Hematopoietic multipotent progenitor cell treated with erythropoietin and hydrocortisone succinate and interleukin-3 and kit ligand, for 8 days (in vitro differentiated cells): ENCODE measurements at regions not wholly inside any gene's neighbourhood (a gene's known extent, or its start where the extent isn't known, plus 50 kb on each side); places are given as distances from the start of the nearest gene placed in this dataset.

Source experiments
- DNase-seq: peaks from one replicate; pipeline ENCODE4 v3.0.0-alpha.2; 2015

GRCh38 chr5:10009802-10010201 lies 239.9 kb downstream of the ATPSCKMT start:
- DNase-seq, result no peak

- no peak for DNase-seq
Observed at GRCh38 chr5:9987101-9987500, 262.6 kb downstream of the ATPSCKMT start.

DNA sequence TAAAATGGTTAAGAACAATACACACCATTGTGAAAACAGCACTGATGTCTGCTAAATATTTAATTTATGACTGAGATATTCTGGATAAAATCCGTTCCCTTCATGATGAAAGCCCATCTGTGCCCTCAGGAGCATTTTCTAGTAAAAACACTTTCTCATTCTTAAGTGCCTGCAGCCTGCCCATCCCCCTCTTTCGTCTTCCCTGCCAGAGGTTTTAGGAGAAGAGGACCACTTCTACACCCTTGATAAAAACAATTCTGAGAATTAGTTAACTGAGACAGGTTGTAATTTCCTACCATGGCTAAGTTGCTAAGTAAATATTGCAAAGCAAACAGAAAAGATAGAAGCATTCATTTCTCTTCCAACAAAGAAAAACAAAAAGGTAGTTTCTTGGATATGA lies 272.6 kb downstream of the ATPSCKMT start:
- no peak for DNase-seq

DNA sequence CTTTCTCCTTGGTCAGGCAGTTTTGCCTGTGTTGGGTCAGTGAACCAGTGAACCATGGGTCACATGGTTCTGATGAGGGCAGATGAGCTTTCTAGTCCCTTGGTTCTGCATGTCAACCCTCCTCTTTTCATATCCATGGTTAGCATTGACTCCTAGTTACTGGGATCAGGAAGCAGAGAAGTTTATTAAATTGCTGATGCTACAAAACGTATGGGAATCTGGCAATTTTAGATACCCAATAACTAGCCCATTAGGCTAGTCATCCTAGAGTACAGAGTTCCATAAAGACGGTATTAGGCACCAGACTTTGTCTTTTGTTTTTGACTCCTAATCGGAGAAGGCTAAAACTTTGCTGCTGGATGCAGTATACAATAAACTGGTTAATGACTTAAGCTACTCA lies 273.1 kb downstream of the ATPSCKMT start:
- no peak for DNase-seq

DNA sequence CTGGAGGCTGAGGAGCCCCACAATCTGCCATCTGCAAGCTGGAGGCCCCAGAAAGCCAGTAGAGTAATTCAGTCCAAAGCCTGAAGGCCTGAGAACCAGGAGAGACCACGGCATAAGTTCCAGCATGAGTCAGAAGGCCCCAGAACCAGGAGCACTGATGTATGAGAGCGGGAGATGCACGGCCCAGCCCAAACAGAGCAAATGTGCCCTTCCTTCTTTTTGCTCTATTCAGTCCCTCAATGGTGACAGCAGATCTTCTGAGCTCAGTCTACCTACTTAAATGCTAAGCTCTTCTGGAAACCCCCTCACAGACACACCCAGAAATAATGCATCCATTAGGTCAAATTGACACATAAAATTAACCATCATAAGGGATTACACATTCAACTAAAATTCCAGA lies 277.6 kb downstream of the ATPSCKMT start:
- DNase-seq, result no peak

DNA sequence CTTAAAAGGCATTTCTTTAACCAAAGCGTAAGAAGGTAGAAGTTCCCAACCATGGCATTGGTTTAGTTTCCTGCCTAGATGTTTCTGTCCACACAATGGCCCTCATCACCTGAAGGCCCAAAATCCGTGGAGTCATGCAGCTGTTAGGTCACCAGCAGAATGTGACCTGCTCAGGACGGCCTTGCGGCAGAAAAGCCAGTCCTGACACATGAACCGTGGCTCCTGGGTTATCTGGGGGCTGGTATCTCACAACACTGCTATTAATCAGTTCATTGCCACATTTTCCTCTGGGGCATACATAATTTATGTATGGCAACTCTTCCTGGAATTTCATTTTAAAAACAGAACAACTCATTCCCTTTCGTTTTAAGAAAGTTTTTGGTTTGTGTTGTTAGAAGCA lies 278.4 kb downstream of the ATPSCKMT start:
- no peak for DNase-seq

GRCh38 chr5:9958914-9959313 lies 290.8 kb downstream of the ATPSCKMT start:
- no peak for DNase-seq

- DNase-seq, result no peak
Observed at GRCh38 chr5:9957214-9957613, 292.5 kb downstream of the ATPSCKMT start.

GRCh38 chr5:9956725-9957124 lies 293.0 kb downstream of the ATPSCKMT start:
- DNase-seq, result no peak

- DNase-seq, result no peak
Observed at GRCh38 chr5:9955586-9955985, 294.1 kb downstream of the ATPSCKMT start.

- no peak for DNase-seq
Observed at GRCh38 chr5:9954869-9955268, 294.8 kb downstream of the ATPSCKMT start.

GRCh38 chr5:9953691-9954090 lies 296.0 kb downstream of the ATPSCKMT start:
- DNase-seq, result no peak

DNA sequence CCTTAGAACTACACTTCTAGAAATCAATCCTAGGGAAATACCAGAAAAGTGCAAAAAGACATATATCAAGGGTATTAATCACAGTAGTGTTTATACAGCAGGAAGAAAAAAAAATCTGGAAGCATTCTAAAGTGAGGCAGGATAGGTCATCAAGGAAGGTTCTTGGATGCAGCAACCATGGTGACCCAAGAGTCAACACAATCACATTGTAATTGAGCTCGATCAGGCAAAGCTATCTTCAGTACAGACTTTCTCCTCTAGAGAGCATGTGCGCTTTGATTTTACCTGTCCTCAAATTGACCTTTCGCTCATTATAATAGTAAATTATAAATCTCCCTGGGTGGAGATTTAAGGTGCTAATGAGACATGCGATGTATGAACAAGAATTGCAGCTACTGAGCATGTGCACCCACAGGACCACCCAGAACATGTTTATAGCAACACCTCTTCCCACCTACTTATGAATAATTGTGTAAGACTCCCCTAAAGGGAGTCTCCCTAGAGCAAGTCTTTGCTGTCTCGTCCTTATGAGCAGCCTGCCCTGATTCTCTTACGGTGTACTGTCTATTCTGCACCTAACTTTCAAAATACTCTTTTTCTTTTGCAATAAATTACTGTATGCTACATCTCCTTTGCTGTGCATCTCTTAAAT lies 297.7 kb downstream of the ATPSCKMT start:
- DNase-seq, result no peak

- DNase-seq, result no peak
Observed at GRCh38 chr5:9947944-9948343, 301.7 kb downstream of the ATPSCKMT start.

DNA sequence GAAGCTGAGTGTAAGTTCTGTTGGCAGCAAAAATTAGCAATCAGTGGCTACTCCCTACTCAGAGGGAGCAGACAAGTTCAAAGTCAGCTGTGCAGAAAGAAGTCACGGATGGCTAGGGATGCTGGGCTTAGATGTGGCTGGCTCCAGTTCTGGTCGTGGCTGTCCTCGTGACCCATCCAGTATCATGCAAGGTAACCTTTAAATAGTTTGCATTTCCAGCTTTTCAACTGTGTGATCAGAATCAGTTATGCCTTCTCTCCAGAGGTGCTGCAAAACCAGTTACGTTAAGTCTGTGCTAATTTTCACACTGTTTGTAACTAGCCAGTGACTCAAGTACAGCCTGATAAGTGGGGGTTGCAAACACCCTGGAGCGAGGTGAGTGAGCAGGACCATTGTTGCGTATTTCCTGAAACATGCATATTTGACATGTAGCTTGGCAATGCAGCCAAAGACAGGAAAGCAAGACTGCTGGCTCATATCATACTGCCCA lies 302.4 kb downstream of the ATPSCKMT start:
- no peak for DNase-seq

- DNase-seq, result no peak
Observed at GRCh38 chr5:9932770-9933169, 302.6 kb upstream of the TAS2R1 start.

GRCh38 chr5:9930156-9930555 lies 300.0 kb upstream of the TAS2R1 start:
- DNase-seq, result no peak

DNA sequence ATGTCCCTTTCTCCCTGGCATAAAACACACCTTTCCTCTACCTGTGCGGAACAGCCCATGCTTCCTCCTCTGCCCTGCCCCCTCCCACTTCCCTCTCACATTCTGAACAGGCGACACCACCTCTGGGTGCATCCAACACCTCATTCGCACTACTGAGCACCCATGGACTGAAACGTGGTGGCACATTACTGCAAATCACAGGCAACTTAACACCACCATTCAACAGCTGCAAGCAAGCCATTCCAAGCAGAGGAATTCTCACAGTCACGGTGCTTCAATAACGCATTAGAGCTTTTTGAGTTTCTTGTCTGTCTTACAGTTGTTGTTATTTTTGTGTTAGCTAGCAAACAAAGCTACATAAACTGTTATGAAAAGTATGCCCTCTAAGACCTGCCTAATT lies 298.2 kb upstream of the TAS2R1 start:
- DNase-seq, result no peak

GRCh38 chr5:9927521-9927997 lies 297.4 kb upstream of the TAS2R1 start:
- no peak for DNase-seq

DNA sequence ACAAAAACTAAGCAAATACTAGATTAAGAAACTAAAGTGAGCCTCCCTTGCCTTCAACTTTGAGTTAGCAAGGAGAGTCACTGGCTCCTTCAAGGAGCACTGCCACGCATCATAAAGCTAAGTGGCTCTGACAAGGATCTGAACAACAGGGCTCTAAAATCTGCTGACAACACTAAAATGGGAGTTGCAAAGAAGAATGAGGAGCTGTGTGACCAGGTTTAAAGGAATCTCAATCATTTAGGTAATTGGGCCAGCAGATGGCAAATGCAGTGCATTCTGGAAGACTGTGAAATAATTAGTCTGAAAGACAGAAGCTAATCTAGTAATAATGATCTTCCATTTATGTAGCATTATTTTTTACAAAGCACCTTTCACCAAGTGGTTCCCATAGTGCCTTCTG lies 297.0 kb upstream of the TAS2R1 start:
- DNase-seq, result no peak

DNA sequence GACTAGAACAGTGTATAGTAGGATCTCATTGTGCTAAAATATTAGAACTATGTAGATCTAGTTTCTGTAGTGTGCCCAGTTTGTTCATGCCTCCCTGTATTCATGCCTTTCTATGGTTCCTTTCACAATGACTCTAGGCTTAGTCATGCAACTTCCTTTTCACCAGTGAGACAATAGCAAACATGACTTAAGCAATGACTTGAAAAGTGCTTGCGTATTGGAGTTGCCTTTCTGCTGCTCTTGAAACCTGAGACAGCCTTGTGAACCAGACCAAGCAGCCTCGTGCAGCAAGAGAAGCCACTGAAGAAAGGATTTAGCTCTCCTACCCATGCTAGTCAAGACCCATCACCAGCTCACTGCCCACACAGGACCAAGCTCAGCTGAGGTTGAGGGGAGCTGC lies 294.5 kb upstream of the TAS2R1 start:
- DNase-seq, result no peak

DNA sequence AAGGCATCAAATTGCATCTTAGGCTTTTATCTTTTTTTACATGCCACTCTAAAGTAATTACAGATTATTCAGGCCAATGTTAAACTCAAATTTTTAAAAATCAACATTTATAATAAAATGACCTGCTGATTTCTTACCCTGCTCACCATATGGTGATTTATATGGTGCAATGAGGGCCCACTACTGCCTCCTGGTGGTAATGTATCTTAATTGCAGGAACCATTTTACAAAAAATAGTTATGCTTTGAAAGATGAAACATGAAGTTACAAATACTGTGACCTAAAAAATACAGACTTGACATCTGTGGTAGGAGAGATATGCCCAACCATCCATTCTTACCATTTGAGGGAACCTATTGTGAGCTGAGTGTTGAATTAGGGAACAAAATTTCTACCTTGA lies 292.6 kb upstream of the TAS2R1 start:
- peak; percentile 2 for DNase-seq

- no peak for DNase-seq
Observed at GRCh38 chr5:9920697-9921096, 290.5 kb upstream of the TAS2R1 start.

DNA sequence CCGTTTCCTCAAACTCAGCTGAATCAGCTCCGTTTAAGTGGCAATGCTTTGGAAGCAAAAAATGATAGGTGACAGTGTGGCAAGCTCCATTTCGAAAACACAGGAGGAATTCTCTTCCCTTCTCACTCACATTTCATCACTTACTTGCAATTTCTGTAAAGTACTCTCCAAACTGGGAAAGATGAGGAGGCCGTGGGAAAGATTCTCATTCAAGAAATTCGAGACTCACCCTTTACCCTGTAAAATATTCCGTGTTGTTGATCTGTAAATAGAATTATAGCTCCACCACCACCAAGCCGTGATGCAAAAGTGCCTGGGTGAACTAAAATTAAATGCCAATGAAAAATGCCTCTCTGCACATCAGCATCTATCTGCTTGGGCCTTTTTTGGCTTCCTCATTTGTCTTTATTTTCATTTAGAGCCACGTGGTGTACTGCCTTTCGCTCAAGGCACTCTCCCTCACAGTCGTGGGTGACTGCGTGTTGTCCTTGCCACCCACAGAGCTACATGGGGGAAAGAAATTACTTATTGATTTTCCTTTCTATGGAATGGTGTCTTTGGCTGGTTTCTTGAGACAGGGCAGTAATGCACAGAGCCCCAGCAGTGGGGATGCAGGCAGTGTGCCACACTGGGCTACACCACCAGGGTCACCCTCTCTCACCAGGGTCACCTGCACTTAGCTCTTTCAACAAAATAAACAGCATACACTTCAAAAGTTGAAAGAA lies 289.3 kb upstream of the TAS2R1 start:
- no peak for DNase-seq

DNA sequence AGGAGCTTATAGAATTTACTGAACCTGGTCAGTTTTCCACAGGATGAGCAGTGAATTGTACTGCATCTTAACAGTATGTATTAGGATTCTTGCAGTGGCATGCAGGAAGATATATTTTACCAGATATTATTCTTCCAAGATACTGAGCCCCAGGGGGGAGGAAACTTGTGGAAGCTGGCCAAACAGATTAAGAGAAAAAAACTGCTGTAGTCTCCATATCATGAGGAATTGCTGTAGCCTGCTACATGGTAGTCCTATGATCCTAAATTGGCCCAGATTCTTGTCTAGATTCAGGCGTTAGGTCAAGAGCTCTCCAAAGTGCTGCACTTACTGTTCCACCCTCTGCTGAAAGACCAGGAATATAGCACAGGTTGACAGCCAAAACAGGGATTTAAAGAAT lies 275.5 kb upstream of the TAS2R1 start:
- DNase-seq, result no peak
